Endothelial cell of umbilical vein (primary cell): ENCODE measurements at regions not wholly inside any gene's neighbourhood (a gene's known extent, or its start where the extent isn't known, plus 50 kb on each side); places are given as distances from the start of the nearest gene placed in this dataset.

Experiments
- BruUV-seq: library from RNA; stranded (reverse); fragments of 400-500 nt; replicated peaks from 2 replicates; lab custom pipeline; 2021; lab: Mats Ljungman, UMichigan
- CTCF ChIA-PET: fragments of 300-600, 350-600 bp; sonication (Branson Sonifier 250); formaldehyde crosslinking; loops from one replicate; lab custom pipeline; 2021; ENCODE audit warnings: antibody characterized with exemption, inconsistent platforms; lab: Charles Lee
- POLR2A ChIA-PET: fragments of 300-600, 350-600 bp; sonication (Branson Sonifier 250); formaldehyde crosslinking; loops from one replicate; lab custom pipeline; 2021; ENCODE audit warnings: antibody characterized with exemption, inconsistent platforms; lab: Charles Lee
- DNase-seq: peaks from one replicate; pipeline ENCODE4 v3.0.0-alpha.2; 2011; ENCODE audit warnings: low read depth, low spot score
- FAIRE-seq: peaks from 2 replicates; lab custom pipeline; 2011; peaks lifted over from hg19 to GRCh38; lab: Jason Lieb, UNC
- H2AFZ ChIP-seq: 2 replicates; pipeline ENCODE4 v1.6.0; 2012; ENCODE audit warnings: low read depth, low read length, control low read depth, inconsistent platforms
- H3K27ac ChIP-seq: 2 replicates; pipeline ENCODE4 v1.5.1; 2011; ENCODE audit warnings: low read depth, mild to moderate bottlenecking, control low read depth, low read length, moderate library complexity; ENCODE audit not compliant: insufficient read depth
- H3K27me3 ChIP-seq, 2 experiments: 2 replicates each; pipeline versions ENCODE4 v1.6.0 to v1.6.1; 2011; ENCODE audit warnings: low read length in 2 of 2, mixed read lengths in 1 of 2; ENCODE audit not compliant: control insufficient read depth in 2 of 2, insufficient read depth in 2 of 2
- H3K36me3 ChIP-seq, 2 experiments: 2 replicates in 1 of 2; 3 replicates in 1 of 2; pipeline ENCODE4 v1.5.1; 2011; ENCODE audit warnings: low read length in 2 of 2, mild to moderate bottlenecking in 1 of 2, moderate library complexity in 1 of 2; ENCODE audit not compliant: control insufficient read depth in 2 of 2, insufficient read depth in 2 of 2; ENCODE audit errors: extremely low read depth in 1 of 2
- H3K4me1 ChIP-seq: 3 replicates; pipeline ENCODE4 v1.5.1; 2011; ENCODE audit warnings: mild to moderate bottlenecking, low read length; ENCODE audit not compliant: control insufficient read depth, insufficient read depth; ENCODE audit errors: extremely low read depth
- H3K4me2 ChIP-seq: 2 replicates; pipeline ENCODE4 v1.6.1; 2011; ENCODE audit warnings: low read length, control low read depth, mixed read lengths; ENCODE audit not compliant: insufficient read depth
- H3K4me3 ChIP-seq, 3 experiments: fragments of 200-600 bp in 1 of 3; sonication (generic), shearing (Covaris generic) in 1 of 3; replicated peaks in 1 of 3; 2 replicates each; pipeline ENCODE4 v1.5.1; 2011 to 2016; ENCODE audit warnings: control low read depth in 3 of 3, low read length in 3 of 3, mild to moderate bottlenecking in 2 of 3, inconsistent platforms in 1 of 3, low read depth in 1 of 3, moderate library complexity in 1 of 3; ENCODE audit not compliant: insufficient read depth in 1 of 3
- H3K79me2 ChIP-seq: 2 replicates; pipeline ENCODE4 v1.6.0; 2012; ENCODE audit warnings: low read length, inconsistent platforms; ENCODE audit not compliant: control insufficient read depth, insufficient read depth
- H3K9ac ChIP-seq: replicated peaks from 2 replicates; pipeline ENCODE3; 2011; ENCODE audit warnings: low read length, control low read depth; ENCODE audit not compliant: insufficient read depth; ENCODE audit errors: extremely low read depth
- H3K9me1 ChIP-seq: replicated peaks from 3 replicates; pipeline ENCODE4 v1.6.0; 2011; ENCODE audit warnings: mild to moderate bottlenecking, low read length; ENCODE audit not compliant: control insufficient read depth, insufficient read depth; ENCODE audit errors: extremely low read depth
- H3K9me3 ChIP-seq: replicated peaks from 2 replicates; pipeline ENCODE4 v1.5.1; 2012; ENCODE audit warnings: low read length, inconsistent platforms; ENCODE audit not compliant: control insufficient read depth, insufficient read depth
- H4K20me1 ChIP-seq: replicated peaks from 2 replicates; pipeline ENCODE3; 2011; ENCODE audit warnings: mild to moderate bottlenecking, low read length; ENCODE audit not compliant: control insufficient read depth, insufficient read depth; ENCODE audit errors: extremely low read depth
- CTCF ChIP-seq, 2 donors: IDR thresholded peaks; 1 replicate in 1 of 2; 2 replicates in 1 of 2; pipeline ENCODE4 v1.5.1; 2011; ENCODE audit warnings: low read length in 2 of 2, mild to moderate bottlenecking in 2 of 2, moderate library complexity in 2 of 2, control low read depth in 1 of 2, inconsistent platforms in 1 of 2, low read depth in 1 of 2; ENCODE audit not compliant: insufficient read depth in 1 of 2; ENCODE audit errors: extremely low read depth in 1 of 2
- EZH2 ChIP-seq: IDR thresholded peaks from 2 replicates; pipeline ENCODE4 v1.6.1; 2012; ENCODE audit warnings: borderline replicate concordance, low read depth, mild to moderate bottlenecking, moderate library complexity, low read length, inconsistent platforms; ENCODE audit not compliant: severe bottlenecking
- GATA2 ChIP-seq: IDR thresholded peaks from 2 replicates; pipeline ENCODE4 v1.7.0; 2011; ENCODE audit warnings: low read depth, mild to moderate bottlenecking, moderate library complexity, mixed read lengths, low read length; ENCODE audit not compliant: insufficient read length, insufficient read depth
- JUN ChIP-seq: IDR thresholded peaks from 2 replicates; pipeline ENCODE4 v1.6.1; 2011; ENCODE audit warnings: borderline replicate concordance, low read depth; ENCODE audit not compliant: insufficient read length, insufficient read depth
- POLR2A ChIP-seq: IDR thresholded peaks from 2 replicates; pipeline ENCODE4 v1.6.1; 2012; ENCODE audit warnings: low read depth, mild to moderate bottlenecking, control low read depth, low read length
- POLR2AphosphoS5 ChIP-seq: IDR thresholded peaks from 2 replicates; pipeline ENCODE4 v1.6.1; 2012; ENCODE audit warnings: low read depth, mild to moderate bottlenecking, control low read depth, low read length, moderate library complexity; ENCODE audit not compliant: insufficient read depth
- dilution Hi-C: fragments of 300-500 bp; cut with MboI; formaldehyde crosslinking; loops from one replicate; pipeline ENCODE4 v1.15.0; 2019; ENCODE audit warnings: low sequenced_read_pairs; ENCODE audit not compliant: extremely low pct_ligation_motif_present
- intact Hi-C: fragments of 100-400 bp; cut with micrococcal nuclease; formaldehyde crosslinking; loops from one replicate; pipeline ENCODE4 v1.10.0; 2022

GRCh38 chr3:13132731-13133410 is 59.6 kb upstream of the IQSEC1 start:
- no peak for FAIRE-seq
- Histone ChIP-seq H3K9me3 (no peaks in the 10 kb centered on the region), H4K20me1 (no peaks in the 10 kb centered on the region), H3K36me3 (no peaks in the 10 kb centered on the region), H3K4me3 (no peak overlapping the region), H3K27ac (no peak overlapping the region), H2AFZ (no peak overlapping the region), H3K79me2 (no peaks in the 10 kb centered on the region), H3K9ac (no peak overlapping the region), H3K9me1 (no peaks in the 10 kb centered on the region), H3K4me1 (no peaks in the 10 kb centered on the region), H3K4me2 (no peak overlapping the region), H3K27me3 (no peaks in the 10 kb centered on the region)
- CTCF ChIA-PET, result interaction anchor here (1.4 kb wide), 1 partner anchor 41 kb away, joined by 8 read pairs; no protein-coding TSS in a partner anchor
- TF ChIP-seq CTCF (IDR thresholded peaks at IDR 0.05; ENCODE audit: extremely low read depth in 1 of 2, insufficient read depth in 1 of 2, low read depth in 1 of 2, low read length in 2 of 2), result no peak
- TF ChIP-seq POLR2A, result no peak
- TF ChIP-seq JUN, result no peak
- no peak for TF ChIP-seq POLR2AphosphoS5
- TF ChIP-seq EZH2, result no peak
- no peak for TF ChIP-seq GATA2
- POLR2A ChIA-PET, result no interaction called here
- no peak for DNase-seq
- dilution Hi-C loops, result no loop called here
- intact Hi-C loops, result no loop called here
- no TSS peak for BruUV-seq
